CD4-positive, alpha-beta T cell (primary cell): ENCODE measurements at regions not wholly inside any gene's neighbourhood (a gene's known extent, or its start where the extent isn't known, plus 50 kb on each side); places are given as distances from the start of the nearest gene placed in this dataset.

Experiments
- ATAC-seq: fragments of 200-7000 bp; cut with Tn5 transposase; one replicate; pipeline ENCODE4 v1.10.0; 2022; ENCODE audit warnings: mild to moderate bottlenecking; ENCODE audit not compliant: poor library complexity
- CTCF ChIA-PET: fragments of 350-600 bp; sonication (Branson Sonifier 250); formaldehyde crosslinking; loops from one replicate; lab custom pipeline; 2021; ENCODE audit warnings: antibody characterized with exemption, inconsistent platforms; lab: Charles Lee
- POLR2A ChIA-PET: fragments of 350-600 bp; sonication (Branson Sonifier 250); formaldehyde crosslinking; loops from one replicate; lab custom pipeline; 2021; ENCODE audit warnings: antibody characterized with exemption, inconsistent platforms; lab: Charles Lee
- DNase-seq, 14 experiments: peaks; one replicate each; pipeline ENCODE4 v3.0.0-alpha.2; 2013 to 2020; ENCODE audit warnings: mixed read lengths in 2 of 14
- H3K27ac ChIP-seq, 2 donors: one replicate each; pipeline versions ENCODE4 v1.5.1 to v1.7.0; 2013; ENCODE audit warnings: low read length in 2 of 2, low read depth in 1 of 2, mild to moderate bottlenecking in 1 of 2
- H3K27me3 ChIP-seq, 2 experiments: 1 replicate in 1 of 2; 2 replicates in 1 of 2; pipeline versions ENCODE4 v1.6.1 to v1.7.0; 2013; ENCODE audit warnings: low read length in 2 of 2, control low read depth in 1 of 2, mild to moderate bottlenecking in 1 of 2, moderate library complexity in 1 of 2; ENCODE audit not compliant: insufficient read depth in 2 of 2, control insufficient read depth in 1 of 2
- H3K36me3 ChIP-seq: one replicate; pipeline ENCODE4 v1.6.1; 2013; ENCODE audit warnings: low read length, control low read depth; ENCODE audit not compliant: insufficient read depth
- H3K4me1 ChIP-seq: one replicate; pipeline ENCODE4 v1.6.1; 2013; ENCODE audit warnings: low read length, control low read depth; ENCODE audit not compliant: insufficient read depth
- H3K4me3 ChIP-seq: one replicate; pipeline ENCODE4 v1.5.1; 2013; ENCODE audit warnings: mild to moderate bottlenecking, low read length, moderate library complexity
- H3K9me3 ChIP-seq, 2 experiments: 1 replicate in 1 of 2; 2 replicates in 1 of 2; pipeline versions ENCODE4 v1.6.1 to v1.7.0; 2013; ENCODE audit warnings: low read length in 2 of 2, mild to moderate bottlenecking in 2 of 2, control low read depth in 1 of 2, moderate library complexity in 1 of 2; ENCODE audit not compliant: control insufficient read depth in 1 of 2, insufficient read depth in 1 of 2
- H3K27ac Mint-ChIP-seq: one replicate; pipeline ENCODE4 v1.8.0; 2020; ENCODE audit warnings: mixed read lengths
- H3K27me3 Mint-ChIP-seq: one replicate; pipeline ENCODE4 v1.8.0; 2021; ENCODE audit warnings: mixed read lengths
- H3K36me3 Mint-ChIP-seq: one replicate; pipeline ENCODE4 v1.8.0; 2021; ENCODE audit warnings: low read depth, mixed read lengths
- H3K4me1 Mint-ChIP-seq: one replicate; pipeline ENCODE4 v1.8.0; 2021; ENCODE audit warnings: low read depth, mixed read lengths
- H3K4me3 Mint-ChIP-seq: one replicate; pipeline ENCODE4 v1.8.0; 2020; ENCODE audit warnings: mild to moderate bottlenecking, mixed read lengths
- H3K9me3 Mint-ChIP-seq: one replicate; pipeline ENCODE4 v1.8.0; 2020; ENCODE audit warnings: mixed read lengths
- CTCF ChIP-seq: fragments of 200-600 bp; IDR thresholded peaks from one replicate; pipeline ENCODE4 v1.8.0; 2022; ENCODE audit warnings: antibody characterized with exemption, mild to moderate bottlenecking
- intact Hi-C, 2 experiments: fragments of 100-400 bp; cut with DNase I in 1 of 2; cut with micrococcal nuclease in 1 of 2; formaldehyde crosslinking; loops; one replicate each; pipeline versions ENCODE4 v1.15.1 to v1.9.0; 2023 to 2025; cut with DNase I, micrococcal nuclease

GRCh38 chr22:44390613-44390970, 77.8 kb upstream of the SHISAL1 start:
- Mint-ChIP-seq H3K27ac (no peak overlapping the region), H3K9me3 (no peaks in the 10 kb centered on the region), H3K36me3 (no peaks in the 10 kb centered on the region), H3K27me3 (no peaks in the 10 kb centered on the region), H3K4me1 (no peaks in the 10 kb centered on the region), H3K4me3 (no peak overlapping the region)
- intact Hi-C loops, result no loop called here
- Histone ChIP-seq H3K36me3 (no peaks in the 10 kb centered on the region), H3K4me1 (no peaks in the 10 kb centered on the region), H3K27ac (no peak overlapping the region), H3K4me3 (no peak overlapping the region), H3K27me3 (no peaks in the 10 kb centered on the region), H3K9me3 (no peaks in the 10 kb centered on the region)
- DNase-seq (no peak), ATAC-seq (no peak)
- ChIA-PET POLR2A (no interaction called here), CTCF (interaction anchor here (0.6 kb wide), 1 partner anchor 121 kb away, joined by 4 read pairs; no protein-coding TSS in a partner anchor)
- no peak for TF ChIP-seq CTCF

- Mint-ChIP-seq H3K27ac (no peak overlapping the region), H3K36me3 (no peaks in the 10 kb centered on the region), H3K4me3 (no peak overlapping the region), H3K9me3 (no peaks in the 10 kb centered on the region), H3K4me1 (no peaks in the 10 kb centered on the region), H3K27me3 (no peaks in the 10 kb centered on the region)
- CTCF ChIA-PET, result no interaction called here
- intact Hi-C loops, result no loop called here
- DNase-seq (no peak), ATAC-seq (no peak)
- TF ChIP-seq CTCF, result no peak
- POLR2A ChIA-PET, result no interaction called here
- Histone ChIP-seq H3K4me1 (no peaks in the 10 kb centered on the region), H3K4me3 (no peak overlapping the region), H3K27me3 (no peaks in the 10 kb centered on the region), H3K36me3 (no peaks in the 10 kb centered on the region), H3K9me3 (no peaks in the 10 kb centered on the region), H3K27ac (no peak overlapping the region)
These were observed 77.3 kb upstream of the SHISAL1 start for GRCh38 chr22:44389926-44390612.

- POLR2A ChIA-PET, result no interaction called here
- Mint-ChIP-seq H3K27ac (no peak overlapping the region), H3K4me3 (no peak overlapping the region), H3K4me1 (no peaks in the 10 kb centered on the region), H3K27me3 (no peaks in the 10 kb centered on the region), H3K36me3 (no peaks in the 10 kb centered on the region), H3K9me3 (no peaks in the 10 kb centered on the region)
- no peaks in the 10 kb centered on the region for H3K36me3 ChIP-seq
- no peak for ATAC-seq
- H3K27ac ChIP-seq, result no peak overlapping the region
- H3K4me3 ChIP-seq, result no peak overlapping the region
- no peaks in the 10 kb centered on the region for H3K27me3 ChIP-seq
- no peak for TF ChIP-seq CTCF
- CTCF ChIA-PET, result no interaction called here
- no peak for DNase-seq
- H3K4me1 ChIP-seq, result no peaks in the 10 kb centered on the region
- no peaks in the 10 kb centered on the region for H3K9me3 ChIP-seq
- intact Hi-C loops, result no loop called here
These were observed 76.4 kb upstream of the SHISAL1 start for GRCh38 chr22:44389181-44389580.
